Ishikawa (cell line): ENCODE measurements at regions not wholly inside any gene's neighbourhood (a gene's known extent, or its start where the extent isn't known, plus 50 kb on each side); places are given as distances from the start of the nearest gene placed in this dataset.

Source experiments
- CREB1 ChIP-seq: IDR thresholded peaks from 2 replicates; pipeline ENCODE4 v1.6.1; 2012; ENCODE audit warnings: low read depth
- EGR1 ChIP-seq: IDR thresholded peaks from 2 replicates; pipeline ENCODE4 v1.6.1; 2012
- EP300 ChIP-seq: IDR thresholded peaks from 2 replicates; pipeline ENCODE4 v1.6.1; 2012; ENCODE audit warnings: borderline replicate concordance
- REST ChIP-seq: IDR thresholded peaks from 2 replicates; pipeline ENCODE4 v1.6.1; 2012; ENCODE audit warnings: low read depth, mild to moderate bottlenecking

DNA sequence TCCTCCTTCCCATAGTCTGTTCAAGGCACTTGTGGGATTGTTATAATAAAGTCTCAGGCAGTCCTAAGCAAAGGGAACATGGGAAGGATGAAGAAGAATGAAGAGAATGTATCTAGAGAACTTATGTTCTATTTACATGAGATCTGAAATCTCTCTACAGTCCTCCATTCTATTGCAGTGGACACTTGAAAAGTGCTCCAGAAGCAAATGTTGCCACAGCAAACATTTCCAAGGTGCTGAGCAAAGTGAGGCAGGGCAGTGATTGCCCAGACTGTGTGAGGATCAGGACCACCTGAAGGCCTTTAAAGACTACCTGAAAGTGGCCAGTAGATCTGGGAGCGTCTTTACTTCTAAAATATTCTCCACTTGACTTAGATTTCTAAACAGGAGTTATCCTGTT lies 203.5 kb downstream of the RBM46 start:
- no peak for TF ChIP-seq EP300
- TF ChIP-seq EGR1, result no peak
- no peak for TF ChIP-seq REST
- TF ChIP-seq CREB1, result no peak
